ENCODE measurements at regions not wholly inside any gene's neighbourhood (a gene's known extent, or its start where the extent isn't known, plus 50 kb on each side); places are given as distances from the start of the nearest gene placed in this dataset.

GRCh38 chr2:237189799-237190198 lies 104.1 kb downstream of the COPS8 start:
- peaks cover 3% of the 10 kb centered on the region for H3K27me3 Mint-ChIP-seq (ENCODE audit: low read depth)
- H3K4me1 Mint-ChIP-seq: peaks cover 56% of the 10 kb centered on the region
- H3K27ac Mint-ChIP-seq: peak overlapping the region in 2 of 3 experiments; percentile 51 to 58
- H3K9me3 Mint-ChIP-seq: peaks cover 9% of the 10 kb centered on the region
- TF ChIP-seq, protein P1, sequence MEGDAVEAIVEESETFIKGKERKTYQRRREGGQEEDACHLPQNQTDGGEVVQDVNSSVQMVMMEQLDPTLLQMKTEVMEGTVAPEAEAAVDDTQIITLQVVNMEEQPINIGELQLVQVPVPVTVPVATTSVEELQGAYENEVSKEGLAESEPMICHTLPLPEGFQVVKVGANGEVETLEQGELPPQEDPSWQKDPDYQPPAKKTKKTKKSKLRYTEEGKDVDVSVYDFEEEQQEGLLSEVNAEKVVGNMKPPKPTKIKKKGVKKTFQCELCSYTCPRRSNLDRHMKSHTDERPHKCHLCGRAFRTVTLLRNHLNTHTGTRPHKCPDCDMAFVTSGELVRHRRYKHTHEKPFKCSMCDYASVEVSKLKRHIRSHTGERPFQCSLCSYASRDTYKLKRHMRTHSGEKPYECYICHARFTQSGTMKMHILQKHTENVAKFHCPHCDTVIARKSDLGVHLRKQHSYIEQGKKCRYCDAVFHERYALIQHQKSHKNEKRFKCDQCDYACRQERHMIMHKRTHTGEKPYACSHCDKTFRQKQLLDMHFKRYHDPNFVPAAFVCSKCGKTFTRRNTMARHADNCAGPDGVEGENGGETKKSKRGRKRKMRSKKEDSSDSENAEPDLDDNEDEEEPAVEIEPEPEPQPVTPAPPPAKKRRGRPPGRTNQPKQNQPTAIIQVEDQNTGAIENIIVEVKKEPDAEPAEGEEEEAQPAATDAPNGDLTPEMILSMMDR (IDR thresholded peaks at IDR 0.05; ENCODE audit: unreplicated experiment in 3 of 3): no peak
- H3K36me3 Mint-ChIP-seq (ENCODE audit: low read depth): no peaks in the 10 kb centered on the region
- H3K4me3 Mint-ChIP-seq: no peak overlapping the region

DNA sequence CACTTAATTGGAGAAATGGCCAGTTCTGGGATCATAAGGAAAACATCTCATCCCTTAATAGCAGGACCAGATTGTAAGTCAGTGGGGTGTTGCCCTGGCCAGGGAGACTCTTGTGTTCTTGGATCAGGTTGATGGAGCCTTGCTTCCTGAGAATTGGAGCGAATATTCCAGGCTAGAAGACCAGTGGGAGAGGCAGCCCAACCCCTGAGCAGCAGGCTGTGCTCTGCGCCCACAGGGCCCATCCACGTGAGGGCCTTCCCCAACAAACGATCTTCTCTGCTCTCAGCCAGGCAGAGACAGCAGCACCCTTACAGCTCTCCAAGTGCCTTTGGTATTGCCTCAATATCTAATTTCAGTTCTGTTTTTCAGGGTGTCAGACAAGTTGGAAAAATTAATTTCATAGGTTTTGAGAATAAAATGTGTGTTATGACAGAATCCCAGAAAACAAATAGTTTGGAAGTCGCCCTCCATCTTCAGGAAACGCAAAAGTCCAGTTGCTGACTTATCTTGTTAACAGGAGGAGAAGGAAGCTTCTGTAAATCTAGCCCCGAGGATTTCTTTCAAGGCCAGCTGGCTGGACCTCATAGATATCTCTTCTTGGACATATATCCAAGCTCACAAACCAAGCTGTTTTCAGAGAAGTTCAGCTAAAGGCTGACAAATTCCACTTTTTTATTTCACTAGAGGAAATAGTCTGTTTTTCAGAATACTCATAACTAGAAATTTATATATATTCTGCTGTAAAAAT lies 105.5 kb downstream of the COPS8 start:
- H3K27me3 Mint-ChIP-seq (ENCODE audit: low read depth): peaks cover 3% of the 10 kb centered on the region
- H3K4me1 Mint-ChIP-seq: peaks cover 56% of the 10 kb centered on the region
- H3K27ac Mint-ChIP-seq: peak overlapping the region; percentile 65 to 94 (median 89)
- no peaks in the 10 kb centered on the region for H3K36me3 Mint-ChIP-seq (ENCODE audit: low read depth)
- TF ChIP-seq, protein P1 (IDR thresholded peaks at IDR 0.05; ENCODE audit: unreplicated experiment in 3 of 3): no peak
- H3K9me3 Mint-ChIP-seq: peaks cover 9% of the 10 kb centered on the region
- no peak overlapping the region for H3K4me3 Mint-ChIP-seq

- Mint-ChIP-seq H3K27me3 (ENCODE audit: low read depth) (peaks cover 3% of the 10 kb centered on the region), H3K27ac (peak overlapping the region; percentile 65 to 94 (median 89)), H3K4me1 (peaks cover 56% of the 10 kb centered on the region), H3K4me3 (peak overlapping the region in 1 of 3 experiments; percentile 29), H3K36me3 (ENCODE audit: low read depth) (no peaks in the 10 kb centered on the region), H3K9me3 (peaks cover 9% of the 10 kb centered on the region)
- TF ChIP-seq, protein P1 (IDR thresholded peaks at IDR 0.05; ENCODE audit: unreplicated experiment in 3 of 3): no peak
These were observed 106.0 kb downstream of the COPS8 start for GRCh38 chr2:237191714-237192081.

DNA sequence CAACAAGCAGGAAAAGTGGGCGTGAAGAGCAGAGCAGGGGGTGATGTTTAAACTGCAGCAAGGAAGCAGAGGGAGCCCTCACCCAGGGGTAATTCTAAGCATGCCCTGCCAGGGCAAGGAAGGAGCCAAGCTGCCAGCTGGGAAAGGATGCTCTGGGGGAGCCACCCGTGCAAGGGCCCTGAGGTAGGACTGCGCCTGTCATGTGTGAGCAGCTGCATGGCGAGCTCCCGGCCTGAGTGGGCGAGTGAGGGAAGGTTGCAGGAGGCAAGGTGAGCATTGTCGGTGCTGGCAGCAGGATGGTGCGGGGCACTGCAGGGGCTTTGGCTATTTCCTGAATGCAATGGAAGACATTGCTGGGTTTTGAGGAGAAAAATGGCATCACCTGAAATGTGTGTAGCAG lies 107.2 kb downstream of the COPS8 start:
- H3K4me1 Mint-ChIP-seq: peaks cover 65% of the 10 kb centered on the region
- no peak overlapping the region for H3K4me3 Mint-ChIP-seq
- TF ChIP-seq, protein P1 (IDR thresholded peaks at IDR 0.05; ENCODE audit: unreplicated experiment in 3 of 3): no peak
- H3K27ac Mint-ChIP-seq: peak overlapping the region in 2 of 3 experiments; percentile 25 to 94
- H3K9me3 Mint-ChIP-seq: peaks cover 7% of the 10 kb centered on the region
- no peaks in the 10 kb centered on the region for H3K36me3 Mint-ChIP-seq (ENCODE audit: low read depth)
- peaks cover 3% of the 10 kb centered on the region for H3K27me3 Mint-ChIP-seq (ENCODE audit: low read depth)

GRCh38 chr2:237193436-237193835 lies 107.7 kb downstream of the COPS8 start:
- Mint-ChIP-seq H3K4me3 (no peak overlapping the region), H3K27ac (peak overlapping the region in 2 of 3 experiments; percentile 25 to 94), H3K9me3 (peaks cover 7% of the 10 kb centered on the region), H3K27me3 (ENCODE audit: low read depth) (peaks cover 3% of the 10 kb centered on the region), H3K4me1 (peaks cover 71% of the 10 kb centered on the region), H3K36me3 (ENCODE audit: low read depth) (no peaks in the 10 kb centered on the region)
- TF ChIP-seq, protein P1 (IDR thresholded peaks at IDR 0.05; ENCODE audit: unreplicated experiment in 3 of 3): no peak

DNA sequence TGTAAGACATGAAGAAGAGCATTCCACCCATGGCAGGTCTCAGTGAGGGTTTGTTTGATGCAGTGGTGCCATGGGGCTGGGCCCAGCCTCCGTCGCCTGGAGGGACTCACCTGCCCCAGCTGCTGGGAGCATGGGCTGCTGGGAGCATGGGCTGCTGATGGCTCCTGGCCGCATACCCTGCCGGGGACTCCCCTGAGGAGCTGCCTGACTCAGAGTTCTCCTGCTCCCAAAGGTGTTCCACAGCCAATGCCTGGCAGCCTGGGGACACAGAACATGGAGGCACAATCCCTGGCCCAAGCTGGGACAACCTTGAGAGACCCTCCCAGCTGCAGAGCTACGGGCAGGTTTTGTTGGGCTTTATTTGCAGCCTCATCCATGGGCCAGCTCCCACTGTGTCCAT lies 108.4 kb downstream of the COPS8 start:
- H3K27me3 Mint-ChIP-seq (ENCODE audit: low read depth): peaks cover 3% of the 10 kb centered on the region
- H3K36me3 Mint-ChIP-seq (ENCODE audit: low read depth): no peaks in the 10 kb centered on the region
- TF ChIP-seq, protein P1 (IDR thresholded peaks at IDR 0.05; ENCODE audit: unreplicated experiment in 3 of 3): no peak
- H3K4me1 Mint-ChIP-seq: peaks cover 77% of the 10 kb centered on the region
- peak overlapping the region; percentile 55 to 91 (median 79) for H3K27ac Mint-ChIP-seq
- H3K4me3 Mint-ChIP-seq: no peak overlapping the region
- H3K9me3 Mint-ChIP-seq: peaks cover 7% of the 10 kb centered on the region

All from nephron (organoid).